Neural cell (in vitro differentiated cells): ENCODE measurements at regions not wholly inside any gene's neighbourhood (a gene's known extent, or its start where the extent isn't known, plus 50 kb on each side); places are given as distances from the start of the nearest gene placed in this dataset.
"Not testable (repeated sequence)": the region's sequence is repeated elsewhere in the genome, so short reads cannot be mapped to it uniquely, and the experiment has no call there.

ENCODE experiments used
- CTCF ChIP-seq: fragments of 450-650 bp; IDR thresholded peaks from 2 replicates; pipeline ENCODE4 v1.5.1; 2014; ENCODE audit warnings: antibody characterized with exemption, mild to moderate bottlenecking, moderate library complexity; ENCODE audit not compliant: poor library complexity, severe bottlenecking
- POLR2AphosphoS5 ChIP-seq: IDR thresholded peaks from 2 replicates; pipeline ENCODE4 v1.6.1; 2012
- RAD21 ChIP-seq: fragments of 450-650 bp; conservative IDR thresholded peaks from 2 replicates; pipeline ENCODE4 v1.6.1; 2014; ENCODE audit warnings: antibody characterized with exemption, mild to moderate bottlenecking, moderate library complexity
- SMC3 ChIP-seq: fragments of 450-650 bp; conservative IDR thresholded peaks from 2 replicates; pipeline ENCODE4 v1.6.1; 2014; ENCODE audit warnings: antibody characterized with exemption, mild to moderate bottlenecking, moderate library complexity; ENCODE audit not compliant: poor library complexity
- TAF1 ChIP-seq: IDR thresholded peaks from 2 replicates; pipeline ENCODE4 v1.6.1; 2012; ENCODE audit warnings: low read depth

GRCh38 chr7:112979055-112979454 is 107.6 kb downstream of the GPR85 start:
- not testable (repeated sequence) for TF ChIP-seq CTCF, POLR2AphosphoS5, TAF1, SMC3, RAD21
